SK-N-SH (cell line): ENCODE measurements at regions not wholly inside any gene's neighbourhood (a gene's known extent, or its start where the extent isn't known, plus 50 kb on each side); places are given as distances from the start of the nearest gene placed in this dataset.

Experiments
- CTCF ChIP-seq: fragments of 200-600 bp; sonication (generic); IDR thresholded peaks from 2 replicates; pipeline ENCODE4 v1.6.1; 2017; ENCODE audit warnings: antibody characterized with exemption, mild to moderate bottlenecking, moderate library complexity
- FOXM1 ChIP-seq: IDR thresholded peaks from 2 replicates; pipeline ENCODE4 v1.4.0; 2012; ENCODE audit warnings: low read depth, mild to moderate bottlenecking

GRCh38 chr17:70498631-70499030 lies 329.3 kb downstream of the KCNJ2 start:
- TF ChIP-seq FOXM1 (no peak), CTCF (no peak)
